ENCODE measurements at regions not wholly inside any gene's neighbourhood (a gene's known extent, or its start where the extent isn't known, plus 50 kb on each side); places are given as distances from the start of the nearest gene placed in this dataset.

DNA sequence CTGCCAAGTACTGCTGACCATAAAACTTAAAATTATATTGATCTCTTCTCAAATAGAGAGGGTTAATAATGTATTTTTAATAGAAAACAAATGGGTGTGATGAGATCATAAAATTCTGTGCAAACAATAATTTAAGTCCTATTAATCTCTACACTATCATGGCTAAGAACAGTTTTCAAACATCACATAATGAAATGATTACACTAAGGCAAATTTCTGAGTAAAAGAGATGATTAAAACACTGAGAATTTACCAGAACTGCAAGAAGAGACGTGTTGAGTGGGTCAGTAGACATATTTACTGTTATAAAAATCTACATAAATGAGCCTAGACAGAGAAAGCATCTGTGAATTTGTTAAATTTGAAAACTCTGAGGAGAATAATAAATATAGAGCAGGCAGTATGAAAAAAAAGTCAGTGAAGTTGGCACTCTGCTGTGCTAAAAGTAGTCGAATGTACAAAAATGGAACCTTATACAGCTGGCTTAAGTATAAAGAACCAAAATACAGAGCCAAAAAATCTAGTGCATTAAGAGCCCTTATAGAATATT is 302.6 kb upstream of the MANEA start:
- DNase-seq (ENCODE audit: extremely low read depth in 1 of 4, low spot score in 3 of 4), result no peak
- Histone ChIP-seq H3K4me1 (replicated peaks in 1 of 2; ENCODE audit: control insufficient read depth in 2 of 2, insufficient read depth in 2 of 2, low read length in 2 of 2) (no peaks in the 10 kb centered on the region), H2AFZ (ENCODE audit: low read depth, low read length) (no peak overlapping the region), H4K20me1 (replicated peaks; ENCODE audit: control insufficient read depth, insufficient read depth, low read length) (no peaks in the 10 kb centered on the region), H3K27ac (ENCODE audit: extremely low read depth, low read depth, low read length) (no peak overlapping the region), H3K4me3 (no peak overlapping the region), H3K4me2 (ENCODE audit: insufficient read depth, low read length) (no peak overlapping the region), H3K9ac (ENCODE audit: insufficient read depth in 1 of 2, low read depth in 2 of 2, low read length in 2 of 2) (no peak overlapping the region), H3K79me2 (ENCODE audit: control insufficient read depth, insufficient read depth, low read length) (no peaks in the 10 kb centered on the region), H3K9me1 (ENCODE audit: control insufficient read depth, insufficient read depth, low read length) (no peaks in the 10 kb centered on the region), H3K27me3 (ENCODE audit: control insufficient read depth in 2 of 2, insufficient read depth in 2 of 2, low read length in 2 of 2) (no peaks in the 10 kb centered on the region), H3K36me3 (ENCODE audit: control insufficient read depth, insufficient read depth, low read length) (no peaks in the 10 kb centered on the region), H3K9me3 (replicated peaks; ENCODE audit: control insufficient read depth, insufficient read depth, low read depth, low read length) (no peaks in the 10 kb centered on the region)
- BruUV-seq (replicated peaks), result no TSS peak
- ATAC-seq, result no peak
- WGBS (ENCODE audit: insufficient coverage, low coverage, missing lambda C conversion rate), result 3% methylated on average over 2 of the region's 2 CpGs
- in situ Hi-C loops (cut with MboI), result no loop called here
- FAIRE-seq, result no peak
- ChIA-PET CTCF (ENCODE audit: low intra/inter-chr PET ratio) (no interaction called here), POLR2A (no interaction called here)
- intact Hi-C loops (cut with micrococcal nuclease), result no loop called here
- TF ChIP-seq, protein P1, sequence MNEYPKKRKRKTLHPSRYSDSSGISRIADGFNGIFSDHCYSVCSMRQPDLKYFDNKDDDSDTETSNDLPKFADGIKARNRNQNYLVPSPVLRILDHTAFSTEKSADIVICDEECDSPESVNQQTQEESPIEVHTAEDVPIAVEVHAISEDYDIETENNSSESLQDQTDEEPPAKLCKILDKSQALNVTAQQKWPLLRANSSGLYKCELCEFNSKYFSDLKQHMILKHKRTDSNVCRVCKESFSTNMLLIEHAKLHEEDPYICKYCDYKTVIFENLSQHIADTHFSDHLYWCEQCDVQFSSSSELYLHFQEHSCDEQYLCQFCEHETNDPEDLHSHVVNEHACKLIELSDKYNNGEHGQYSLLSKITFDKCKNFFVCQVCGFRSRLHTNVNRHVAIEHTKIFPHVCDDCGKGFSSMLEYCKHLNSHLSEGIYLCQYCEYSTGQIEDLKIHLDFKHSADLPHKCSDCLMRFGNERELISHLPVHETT (CRISPR knock-in tag; conservative IDR thresholded peaks at IDR 0.05 in 1 of 2, IDR thresholded peaks at IDR 0.05 in 1 of 2), result no peak
- TF ChIP-seq, protein P2, sequence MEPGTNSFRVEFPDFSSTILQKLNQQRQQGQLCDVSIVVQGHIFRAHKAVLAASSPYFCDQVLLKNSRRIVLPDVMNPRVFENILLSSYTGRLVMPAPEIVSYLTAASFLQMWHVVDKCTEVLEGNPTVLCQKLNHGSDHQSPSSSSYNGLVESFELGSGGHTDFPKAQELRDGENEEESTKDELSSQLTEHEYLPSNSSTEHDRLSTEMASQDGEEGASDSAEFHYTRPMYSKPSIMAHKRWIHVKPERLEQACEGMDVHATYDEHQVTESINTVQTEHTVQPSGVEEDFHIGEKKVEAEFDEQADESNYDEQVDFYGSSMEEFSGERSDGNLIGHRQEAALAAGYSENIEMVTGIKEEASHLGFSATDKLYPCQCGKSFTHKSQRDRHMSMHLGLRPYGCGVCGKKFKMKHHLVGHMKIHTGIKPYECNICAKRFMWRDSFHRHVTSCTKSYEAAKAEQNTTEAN (CRISPR knock-in tag; IDR thresholded peaks at IDR 0.05), result no peak
- TF ChIP-seq ETV5 (CRISPR knock-in tag; IDR thresholded peaks at IDR 0.05; ENCODE audit: low read depth) (no peak), ZNF354B (CRISPR knock-in tag; IDR thresholded peaks at IDR 0.05) (no peak), POLR2B (IDR thresholded peaks at IDR 0.05; ENCODE audit: low read depth, partially characterized antibody) (no peak), MEIS2 (IDR thresholded peaks at IDR 0.05; ENCODE audit: partially characterized antibody) (no peak), POLR2G (IDR thresholded peaks at IDR 0.05; ENCODE audit: low read depth, low read length) (no peak), ZNF12 (CRISPR knock-in tag; IDR thresholded peaks at IDR 0.05) (no peak)
- TF ChIP-seq, protein P3, sequence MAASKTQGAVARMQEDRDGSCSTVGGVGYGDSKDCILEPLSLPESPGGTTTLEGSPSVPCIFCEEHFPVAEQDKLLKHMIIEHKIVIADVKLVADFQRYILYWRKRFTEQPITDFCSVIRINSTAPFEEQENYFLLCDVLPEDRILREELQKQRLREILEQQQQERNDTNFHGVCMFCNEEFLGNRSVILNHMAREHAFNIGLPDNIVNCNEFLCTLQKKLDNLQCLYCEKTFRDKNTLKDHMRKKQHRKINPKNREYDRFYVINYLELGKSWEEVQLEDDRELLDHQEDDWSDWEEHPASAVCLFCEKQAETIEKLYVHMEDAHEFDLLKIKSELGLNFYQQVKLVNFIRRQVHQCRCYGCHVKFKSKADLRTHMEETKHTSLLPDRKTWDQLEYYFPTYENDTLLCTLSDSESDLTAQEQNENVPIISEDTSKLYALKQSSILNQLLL (CRISPR knock-in tag; IDR thresholded peaks at IDR 0.05; ENCODE audit: borderline replicate concordance), result no peak
- TF ChIP-seq, protein P4, sequence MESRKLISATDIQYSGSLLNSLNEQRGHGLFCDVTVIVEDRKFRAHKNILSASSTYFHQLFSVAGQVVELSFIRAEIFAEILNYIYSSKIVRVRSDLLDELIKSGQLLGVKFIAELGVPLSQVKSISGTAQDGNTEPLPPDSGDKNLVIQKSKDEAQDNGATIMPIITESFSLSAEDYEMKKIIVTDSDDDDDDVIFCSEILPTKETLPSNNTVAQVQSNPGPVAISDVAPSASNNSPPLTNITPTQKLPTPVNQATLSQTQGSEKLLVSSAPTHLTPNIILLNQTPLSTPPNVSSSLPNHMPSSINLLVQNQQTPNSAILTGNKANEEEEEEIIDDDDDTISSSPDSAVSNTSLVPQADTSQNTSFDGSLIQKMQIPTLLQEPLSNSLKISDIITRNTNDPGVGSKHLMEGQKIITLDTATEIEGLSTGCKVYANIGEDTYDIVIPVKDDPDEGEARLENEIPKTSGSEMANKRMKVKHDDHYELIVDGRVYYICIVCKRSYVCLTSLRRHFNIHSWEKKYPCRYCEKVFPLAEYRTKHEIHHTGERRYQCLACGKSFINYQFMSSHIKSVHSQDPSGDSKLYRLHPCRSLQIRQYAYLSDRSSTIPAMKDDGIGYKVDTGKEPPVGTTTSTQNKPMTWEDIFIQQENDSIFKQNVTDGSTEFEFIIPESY (CRISPR knock-in tag; IDR thresholded peaks at IDR 0.05), result no peak
